ENCODE measurements at regions not wholly inside any gene's neighbourhood (a gene's known extent, or its start where the extent isn't known, plus 50 kb on each side); places are given as distances from the start of the nearest gene placed in this dataset.

- no peak for TF ChIP-seq JUN (CRISPR knock-in tag; IDR thresholded peaks at IDR 0.05)
- no peak for TF ChIP-seq NR3C1 (CRISPR knock-in tag; conservative IDR thresholded peaks at IDR 0.05; ENCODE audit: low read depth)
- TF ChIP-seq, protein P1, sequence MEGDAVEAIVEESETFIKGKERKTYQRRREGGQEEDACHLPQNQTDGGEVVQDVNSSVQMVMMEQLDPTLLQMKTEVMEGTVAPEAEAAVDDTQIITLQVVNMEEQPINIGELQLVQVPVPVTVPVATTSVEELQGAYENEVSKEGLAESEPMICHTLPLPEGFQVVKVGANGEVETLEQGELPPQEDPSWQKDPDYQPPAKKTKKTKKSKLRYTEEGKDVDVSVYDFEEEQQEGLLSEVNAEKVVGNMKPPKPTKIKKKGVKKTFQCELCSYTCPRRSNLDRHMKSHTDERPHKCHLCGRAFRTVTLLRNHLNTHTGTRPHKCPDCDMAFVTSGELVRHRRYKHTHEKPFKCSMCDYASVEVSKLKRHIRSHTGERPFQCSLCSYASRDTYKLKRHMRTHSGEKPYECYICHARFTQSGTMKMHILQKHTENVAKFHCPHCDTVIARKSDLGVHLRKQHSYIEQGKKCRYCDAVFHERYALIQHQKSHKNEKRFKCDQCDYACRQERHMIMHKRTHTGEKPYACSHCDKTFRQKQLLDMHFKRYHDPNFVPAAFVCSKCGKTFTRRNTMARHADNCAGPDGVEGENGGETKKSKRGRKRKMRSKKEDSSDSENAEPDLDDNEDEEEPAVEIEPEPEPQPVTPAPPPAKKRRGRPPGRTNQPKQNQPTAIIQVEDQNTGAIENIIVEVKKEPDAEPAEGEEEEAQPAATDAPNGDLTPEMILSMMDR (IDR thresholded peaks at IDR 0.05) = no peak
- no peak for TF ChIP-seq NR2C2 (CRISPR knock-in tag; IDR thresholded peaks at IDR 0.05)
- TF ChIP-seq MXD4 (CRISPR knock-in tag; IDR thresholded peaks at IDR 0.05; ENCODE audit: borderline replicate concordance) = no peak
- no peak for TF ChIP-seq TEAD1 (CRISPR knock-in tag; IDR thresholded peaks at IDR 0.05)
- TF ChIP-seq, protein P2, sequence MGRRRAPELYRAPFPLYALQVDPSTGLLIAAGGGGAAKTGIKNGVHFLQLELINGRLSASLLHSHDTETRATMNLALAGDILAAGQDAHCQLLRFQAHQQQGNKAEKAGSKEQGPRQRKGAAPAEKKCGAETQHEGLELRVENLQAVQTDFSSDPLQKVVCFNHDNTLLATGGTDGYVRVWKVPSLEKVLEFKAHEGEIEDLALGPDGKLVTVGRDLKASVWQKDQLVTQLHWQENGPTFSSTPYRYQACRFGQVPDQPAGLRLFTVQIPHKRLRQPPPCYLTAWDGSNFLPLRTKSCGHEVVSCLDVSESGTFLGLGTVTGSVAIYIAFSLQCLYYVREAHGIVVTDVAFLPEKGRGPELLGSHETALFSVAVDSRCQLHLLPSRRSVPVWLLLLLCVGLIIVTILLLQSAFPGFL (CRISPR knock-in tag; IDR thresholded peaks at IDR 0.05; ENCODE audit: borderline replicate concordance) = no peak
- TF ChIP-seq ZSCAN18 (CRISPR knock-in tag; IDR thresholded peaks at IDR 0.05) = no peak
- TF ChIP-seq SP1 (CRISPR knock-in tag; conservative IDR thresholded peaks at IDR 0.05) = no peak
- no peak for TF ChIP-seq FOXP1 (CRISPR knock-in tag; IDR thresholded peaks at IDR 0.05; ENCODE audit: borderline replicate concordance)
- no peak for TF ChIP-seq STAT6 (CRISPR knock-in tag; conservative IDR thresholded peaks at IDR 0.05; ENCODE audit: low read depth)
Observed at GRCh38 chr18:22745966-22746365, 187.2 kb upstream of the RBBP8 start.

Measured in WTC11 (cell line).